GM18505 (cell line): ENCODE measurements at regions not wholly inside any gene's neighbourhood (a gene's known extent, or its start where the extent isn't known, plus 50 kb on each side); places are given as distances from the start of the nearest gene placed in this dataset.

Experiments used
- ATAC-seq: cut with Tn5 transposase; IDR thresholded peaks from one replicate; pipeline ENCODE4 v1.9.1; 2021; ENCODE audit not compliant: unreplicated experiment
- POLR2A ChIP-seq: IDR thresholded peaks from 4 replicates; pipeline ENCODE4 v1.6.1; 2011; ENCODE audit warnings: borderline replicate concordance; ENCODE audit not compliant: insufficient read depth, insufficient read length; ENCODE audit errors: extremely low read depth

DNA sequence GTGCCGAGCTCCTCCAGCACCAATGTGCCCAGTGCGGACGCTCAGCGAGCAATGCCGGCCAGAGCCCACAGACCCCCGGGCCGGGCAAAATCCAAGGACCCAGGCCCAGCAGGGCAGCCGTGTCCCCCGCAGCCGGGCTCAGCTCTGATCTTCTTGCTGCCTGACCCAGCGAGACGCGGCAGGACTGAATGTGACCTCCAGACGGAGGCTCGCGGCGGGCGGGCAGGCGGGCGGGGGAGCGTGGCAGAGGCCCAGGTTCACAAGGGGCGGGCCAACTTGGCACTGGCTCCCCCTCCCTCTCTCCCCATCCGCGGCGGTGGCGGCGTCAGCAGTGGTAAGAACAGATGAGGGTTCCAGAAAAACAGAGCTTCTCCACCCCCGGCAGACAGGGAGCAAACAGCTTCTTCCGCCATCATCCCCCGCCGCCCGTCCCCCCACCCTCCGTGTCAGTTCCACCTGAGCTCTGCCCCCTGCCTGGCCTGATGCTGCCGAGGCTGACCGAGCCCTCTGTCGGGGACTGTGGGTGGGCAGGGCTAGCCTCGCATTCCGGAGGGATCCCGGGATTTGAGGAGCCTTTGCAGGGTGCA lies 94.3 kb downstream of the RFLNA start:
- TF ChIP-seq POLR2A = no peak
- ATAC-seq = no peak

DNA sequence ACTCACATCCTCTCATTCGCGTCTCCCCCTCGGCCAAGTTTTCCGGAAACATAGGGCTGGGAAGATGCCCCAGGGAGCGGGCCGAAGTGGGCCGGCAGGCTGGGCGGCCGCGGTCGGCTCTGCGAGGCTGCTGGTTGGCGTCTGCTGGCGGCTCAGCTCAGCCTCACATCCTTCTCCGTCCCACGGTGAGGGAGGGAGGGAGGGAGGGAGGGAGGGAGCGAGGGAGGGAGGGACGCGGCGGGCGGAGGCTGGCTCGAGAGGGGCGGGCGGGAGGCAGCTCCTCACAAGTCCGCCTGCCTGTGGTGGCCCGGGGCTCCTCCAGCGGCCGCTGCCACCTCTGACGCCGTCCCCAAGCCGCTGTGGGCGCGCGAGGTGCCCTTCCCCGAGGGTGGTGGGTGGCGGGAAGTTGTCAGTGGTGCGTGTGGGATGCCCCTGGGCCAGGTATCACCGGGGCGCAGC lies 93.8 kb downstream of the RFLNA start:
- no peak for TF ChIP-seq POLR2A
- ATAC-seq = no peak

DNA sequence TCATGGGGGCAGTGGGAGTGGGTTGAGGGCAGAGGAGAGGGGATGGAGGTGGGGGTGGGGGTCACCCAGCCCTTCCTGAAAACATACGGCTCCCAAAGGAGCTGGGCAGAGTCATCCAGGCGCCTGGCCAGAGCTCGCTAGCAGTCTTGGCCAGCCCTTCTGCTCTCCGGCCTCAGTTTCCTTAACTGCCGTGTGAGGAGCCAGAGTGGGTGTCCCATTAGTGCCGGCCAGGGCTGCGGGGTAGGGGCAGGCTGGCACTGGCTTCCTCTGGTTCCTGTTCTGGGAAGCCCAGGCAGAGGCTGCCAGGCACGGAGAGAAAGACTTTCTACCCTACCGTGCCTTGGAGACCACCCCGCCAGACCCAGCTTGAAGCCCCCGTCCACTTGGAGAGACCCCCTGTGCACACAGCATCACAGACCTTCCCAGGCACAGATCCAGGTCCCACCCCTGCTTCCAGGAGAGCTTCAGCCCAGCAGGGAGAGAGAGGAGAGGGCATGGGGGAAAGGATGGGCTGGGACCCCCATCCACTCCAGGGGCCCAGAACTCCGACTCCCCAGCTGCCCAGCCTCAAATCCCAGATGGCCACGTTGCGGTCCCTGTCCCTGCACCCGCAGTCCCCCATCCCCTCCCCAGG lies 93.3 kb downstream of the RFLNA start:
- no peak for TF ChIP-seq POLR2A
- no peak for ATAC-seq

DNA sequence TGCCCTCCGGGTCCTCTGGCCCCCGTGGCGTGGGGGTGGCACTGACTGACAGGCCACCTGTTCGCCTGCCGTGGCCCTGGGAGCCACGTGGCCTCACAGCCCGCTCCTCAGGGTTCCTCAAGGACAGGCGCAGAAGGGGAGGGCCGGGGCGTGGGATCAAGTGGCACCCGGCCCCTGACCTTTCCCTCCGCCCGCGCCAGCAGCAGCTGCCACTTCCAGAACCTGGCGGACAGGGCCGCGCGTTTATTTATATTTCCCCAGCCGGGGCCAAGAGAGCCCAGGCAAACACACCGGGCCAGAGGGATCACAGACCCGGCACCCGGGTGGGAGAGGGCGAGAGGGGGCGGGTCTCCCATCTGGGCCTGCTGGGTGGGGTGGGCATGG lies 92.6 kb downstream of the RFLNA start:
- no peak for ATAC-seq
- no peak for TF ChIP-seq POLR2A

DNA sequence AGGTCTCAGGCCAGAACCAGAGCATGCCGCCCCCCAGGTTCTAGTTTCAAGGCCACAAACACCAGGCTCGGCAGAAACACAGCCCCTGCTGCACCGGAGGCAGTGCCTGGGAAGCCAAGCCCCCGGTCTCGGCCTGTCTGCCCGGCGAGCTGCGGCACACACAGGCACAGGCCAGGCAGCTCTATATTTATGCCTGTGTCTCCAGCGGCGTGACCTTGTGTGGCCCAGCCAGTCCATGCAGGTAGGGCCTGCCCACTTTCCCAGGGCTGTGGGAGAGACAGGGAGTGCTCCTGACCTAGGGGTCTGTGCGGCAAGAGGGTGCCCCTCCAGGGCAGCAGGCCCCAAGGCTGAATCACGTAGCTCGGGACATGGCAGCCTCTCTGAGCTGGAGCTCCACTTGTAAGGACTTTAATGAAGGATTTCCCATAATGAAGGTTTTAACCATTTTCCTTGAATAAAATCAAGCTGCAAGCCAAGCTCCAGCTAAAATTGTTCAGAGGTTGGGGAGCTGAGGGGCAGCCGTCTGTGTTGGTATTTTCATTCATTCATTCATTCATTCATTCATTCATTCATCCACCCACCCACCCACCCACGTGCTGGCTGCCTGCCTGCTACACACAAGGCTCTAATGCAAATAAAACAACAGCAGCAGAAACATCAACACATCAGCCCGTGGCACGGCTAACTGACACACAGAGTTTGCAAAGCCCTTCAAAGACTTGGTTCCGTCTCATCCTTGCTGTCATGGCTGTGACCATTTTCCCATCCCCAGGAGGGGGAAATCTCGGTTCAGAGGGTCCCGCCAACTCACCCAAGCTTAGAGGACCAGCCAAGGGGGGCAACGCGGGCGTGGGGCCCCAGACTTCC lies 92.0 kb downstream of the RFLNA start:
- no peak for ATAC-seq
- TF ChIP-seq POLR2A = no peak

DNA sequence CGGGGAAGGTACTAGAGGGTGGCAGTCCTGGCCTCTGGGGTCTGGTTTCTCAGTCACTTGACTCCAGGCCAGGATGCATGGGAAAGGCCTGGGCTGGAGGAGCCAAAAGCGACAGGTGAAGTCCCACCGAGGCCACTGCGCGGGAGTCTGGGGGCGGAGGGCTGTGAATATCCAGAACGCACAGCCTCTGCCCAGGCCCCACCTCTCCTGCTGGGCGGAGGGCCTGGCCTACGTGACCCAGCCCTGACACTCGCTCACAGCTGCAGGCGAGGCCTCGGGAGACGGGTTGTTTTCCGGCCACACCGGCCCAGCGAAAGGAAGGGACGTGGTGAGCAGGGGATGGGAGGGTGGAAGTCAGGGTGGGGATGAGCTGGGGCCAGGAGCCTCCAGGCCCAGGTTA lies 91.2 kb downstream of the RFLNA start:
- no peak for ATAC-seq
- TF ChIP-seq POLR2A = no peak

DNA sequence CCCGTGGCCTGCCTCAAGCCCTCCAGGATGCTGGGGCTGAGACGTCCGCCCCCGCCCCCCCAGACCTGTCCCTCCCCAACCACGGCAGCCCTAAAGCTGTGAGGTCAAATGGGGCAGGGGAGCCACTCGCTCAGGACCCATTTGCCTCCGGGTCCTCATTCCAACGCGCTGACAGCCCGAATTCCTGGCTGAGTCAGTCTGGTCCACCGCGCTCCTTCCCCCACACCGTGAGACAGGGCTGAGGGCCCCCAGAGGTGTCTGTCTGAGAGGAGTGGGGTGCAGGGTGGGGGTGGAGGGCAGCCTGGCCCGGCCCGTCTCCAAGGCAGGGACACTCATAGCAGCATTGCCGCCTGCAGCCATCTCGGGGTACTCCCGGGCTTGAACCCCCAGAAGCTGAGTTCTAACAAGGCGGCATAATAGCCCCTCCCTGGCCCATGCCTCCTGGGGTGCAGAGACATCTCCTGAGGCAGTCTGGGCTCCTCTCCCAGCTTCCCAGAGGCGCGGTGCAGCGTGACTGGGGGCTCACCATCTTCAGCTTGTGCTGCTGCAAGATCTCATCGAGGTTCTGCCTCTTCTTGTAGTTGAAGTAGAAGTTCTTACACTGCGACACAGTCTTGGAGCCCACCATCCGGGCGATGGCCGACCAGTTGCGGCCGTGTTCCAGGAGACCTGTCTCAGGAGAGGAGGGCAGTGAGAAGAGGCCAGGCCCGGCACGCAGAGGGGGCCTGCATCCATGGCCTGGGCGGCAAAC lies 90.5 kb downstream of the RFLNA start:
- no peak for TF ChIP-seq POLR2A
- no peak for ATAC-seq

DNA sequence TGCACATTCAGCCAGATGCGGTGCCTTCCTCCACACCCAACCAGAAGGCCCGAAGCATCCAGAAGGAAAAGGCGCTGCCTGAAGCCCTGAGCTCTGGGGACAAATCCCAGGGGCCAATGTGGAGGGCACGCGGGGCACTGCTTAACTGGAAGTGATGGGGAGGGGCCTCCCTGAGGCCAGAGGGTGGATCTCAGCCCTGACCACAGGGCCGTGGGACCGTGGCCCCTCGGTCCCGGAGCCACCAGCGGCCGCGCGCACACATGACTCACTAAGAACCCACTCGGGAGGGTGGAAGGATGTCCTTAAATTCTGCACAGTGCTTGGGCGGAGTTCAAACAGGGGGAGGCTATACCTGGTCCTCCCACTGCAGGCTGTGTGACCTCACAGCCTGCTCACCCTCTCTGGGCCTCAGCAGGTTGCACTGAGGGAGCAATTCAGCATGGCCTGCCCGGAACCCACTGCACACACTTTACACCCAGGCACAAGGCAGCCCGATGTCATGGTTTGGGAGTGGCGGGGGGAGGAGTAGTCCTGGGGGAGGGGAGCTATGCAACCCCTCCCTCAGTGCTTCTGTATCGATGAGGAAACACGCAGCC lies 89.5 kb downstream of the RFLNA start:
- no peak for TF ChIP-seq POLR2A
- no peak for ATAC-seq

DNA sequence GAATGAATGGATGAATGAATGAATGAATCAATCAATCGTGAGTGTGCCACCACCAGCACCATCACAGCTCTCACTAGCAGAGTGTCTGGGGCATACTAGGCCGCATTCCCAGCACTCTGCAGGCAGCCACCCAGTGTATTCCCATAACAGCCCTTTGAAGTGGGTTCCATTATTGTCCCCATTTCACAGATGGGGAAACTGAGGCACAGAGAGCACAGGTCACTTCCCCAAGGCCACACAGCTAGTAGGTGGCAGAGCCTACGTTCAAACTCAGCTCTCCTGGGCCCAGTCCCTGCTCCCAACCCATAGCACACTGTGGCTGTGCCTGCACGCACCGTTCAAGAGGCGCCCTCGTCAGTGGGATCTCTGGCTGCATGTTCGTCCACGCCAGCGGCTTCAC lies 88.1 kb downstream of the RFLNA start:
- TF ChIP-seq POLR2A = no peak
- ATAC-seq = no peak

DNA sequence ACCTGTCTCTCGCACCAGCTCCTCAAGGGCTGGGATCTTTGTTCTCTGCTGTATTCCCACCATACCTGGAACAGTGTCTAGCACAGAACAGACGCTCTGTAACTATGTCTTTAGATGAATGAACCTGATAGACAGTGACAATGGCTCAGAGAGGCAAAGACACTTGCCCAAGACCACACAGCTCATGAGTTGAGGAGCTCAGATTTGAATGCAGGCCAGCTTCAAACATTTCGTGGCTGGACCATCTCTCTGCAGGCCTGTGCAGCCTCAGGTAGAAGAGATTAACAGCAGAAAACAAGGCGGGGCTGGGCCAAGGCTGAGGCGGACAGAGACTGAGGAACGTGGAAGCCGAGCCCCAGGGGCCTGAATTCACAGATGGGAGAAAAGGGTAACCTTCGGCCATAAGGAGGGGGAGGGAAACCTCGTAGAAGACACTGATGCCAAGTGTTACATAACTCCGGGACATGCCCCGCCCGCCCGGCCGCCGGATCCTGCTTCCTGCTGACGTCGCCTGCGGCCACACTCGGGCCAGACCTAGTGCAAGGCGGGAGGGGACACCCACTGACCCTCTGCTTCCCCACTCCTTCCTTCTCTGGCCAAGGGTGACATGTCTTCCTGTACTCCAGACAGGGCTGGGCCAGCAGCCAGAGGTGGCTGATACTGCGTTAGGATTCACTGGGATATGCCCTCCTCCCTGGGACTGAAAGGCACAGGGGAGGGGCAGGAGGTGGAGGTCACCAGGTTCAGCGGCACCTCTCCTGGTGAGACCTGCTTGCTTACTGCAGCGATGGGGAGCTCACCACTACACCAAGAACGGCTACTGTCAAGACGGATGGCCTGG lies 86.8 kb downstream of the RFLNA start:
- no peak for TF ChIP-seq POLR2A
- no peak for ATAC-seq

DNA sequence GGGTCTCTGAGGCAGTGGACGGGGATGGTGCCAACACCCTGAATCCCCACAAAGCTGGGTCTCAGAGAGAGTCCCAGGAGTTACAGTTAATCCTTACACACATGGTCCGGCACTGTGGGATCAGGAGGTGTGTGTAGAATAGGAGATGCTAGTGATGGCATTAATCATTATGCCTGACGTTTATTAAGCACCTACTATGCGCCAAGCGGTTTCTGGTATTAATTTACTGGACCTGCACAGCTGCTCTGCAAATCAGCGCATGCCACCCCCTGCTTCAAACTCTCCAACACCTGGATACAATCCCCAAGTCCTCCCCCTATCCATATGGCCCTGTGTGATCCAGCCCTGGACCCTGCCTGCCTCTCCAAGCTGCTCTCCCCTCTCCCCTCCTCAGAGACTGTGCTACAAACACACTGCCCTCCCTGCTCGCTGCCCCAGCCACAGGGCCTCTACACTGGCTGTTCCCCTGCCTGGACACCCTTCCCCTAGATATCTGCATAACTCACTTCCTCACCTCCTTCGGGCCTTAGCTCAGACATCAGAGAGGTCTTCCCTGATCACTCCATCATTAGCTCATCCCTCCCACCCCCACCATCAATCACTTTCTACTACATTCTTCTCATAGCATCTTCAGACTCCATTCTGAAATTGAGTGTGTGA lies 86.0 kb downstream of the RFLNA start:
- ATAC-seq = no peak
- TF ChIP-seq POLR2A = no peak

DNA sequence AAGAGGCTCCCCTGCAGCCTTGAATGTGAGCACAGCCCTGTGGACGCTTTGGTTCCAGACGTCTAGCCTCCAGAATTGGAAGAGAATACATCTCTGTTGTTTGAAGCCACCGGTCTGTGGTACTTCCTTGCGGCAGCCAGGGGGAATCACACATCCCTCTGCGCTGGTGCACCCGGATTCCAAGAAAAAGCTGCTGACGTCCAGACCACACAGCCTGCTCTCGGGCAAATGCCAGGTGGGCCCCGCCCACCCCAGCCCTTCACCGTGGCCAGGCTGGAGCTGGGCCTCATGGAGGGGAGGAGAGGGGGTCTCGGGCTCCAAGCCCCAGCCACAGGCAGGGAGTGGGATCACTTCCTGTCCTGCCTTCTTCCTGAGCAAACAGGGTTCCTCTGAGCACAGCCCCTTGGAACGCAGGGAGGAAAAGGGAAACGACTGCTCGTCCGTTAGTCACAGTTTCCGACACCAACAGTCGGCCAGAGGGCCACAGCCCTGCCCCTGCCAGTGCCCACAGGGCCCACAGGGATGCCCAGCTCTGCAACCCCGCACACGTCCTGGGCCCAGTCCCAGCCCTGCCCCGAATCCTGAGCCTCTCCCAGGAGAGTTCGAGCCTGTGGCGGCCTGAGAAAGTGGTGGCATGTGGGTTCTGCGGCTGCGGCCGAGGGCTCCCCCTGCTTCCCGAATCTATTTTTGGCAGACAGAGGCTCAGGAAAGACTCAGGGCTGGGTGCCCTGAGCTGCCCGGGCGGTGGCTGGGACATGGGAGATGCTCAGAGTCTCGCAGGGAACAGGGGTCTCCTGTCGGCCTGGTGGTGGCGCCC lies 85.3 kb downstream of the RFLNA start:
- TF ChIP-seq POLR2A = no peak
- ATAC-seq = no peak
